Vagina (tissue), 2 donors: ENCODE measurements at regions not wholly inside any gene's neighbourhood (a gene's known extent, or its start where the extent isn't known, plus 50 kb on each side); places are given as distances from the start of the nearest gene placed in this dataset.

Source experiments
- CTCF ChIP-seq, 3 experiments: fragments of 450-650 bp in 2 of 3; fragments of 200-600 bp in 1 of 3; sonication (generic) in 1 of 3; IDR thresholded peaks; one replicate each; pipeline ENCODE4 v1.5.1; 2017 to 2019; ENCODE audit warnings: antibody characterized with exemption in 3 of 3, mild to moderate bottlenecking in 2 of 3, moderate library complexity in 2 of 3
- POLR2AphosphoS5 ChIP-seq, 2 donors: sonication (generic); formaldehyde crosslinking; IDR thresholded peaks; one replicate each; pipeline ENCODE4 v1.9.0; 2017; ENCODE audit warnings: antibody characterized with exemption in 2 of 2, mild to moderate bottlenecking in 2 of 2, low read depth in 1 of 2; ENCODE audit not compliant: insufficient read depth in 1 of 2

- no peak for TF ChIP-seq CTCF (IDR thresholded peaks at IDR 0.05)
- TF ChIP-seq POLR2AphosphoS5 (IDR thresholded peaks at IDR 0.05; ENCODE audit: insufficient read depth in 1 of 2, low read depth in 1 of 2) = no peak
These were observed 468.5 kb downstream of the ETNK1 start for GRCh38 chr12:23093488-23093887.
